T-helper 17 cell (primary cell): ENCODE measurements at regions not wholly inside any gene's neighbourhood (a gene's known extent, or its start where the extent isn't known, plus 50 kb on each side); places are given as distances from the start of the nearest gene placed in this dataset.
"Not testable (repeated sequence)": the region's sequence is repeated elsewhere in the genome, so short reads cannot be mapped to it uniquely, and the experiment has no call there.

Experiments used
- ATAC-seq: fragments of 150-1000 bp; cut with Tn5 transposase; 2 replicates; pipeline ENCODE4 v1.10.0; 2021; ENCODE audit warnings: mild to moderate bottlenecking, moderate library complexity
- DNase-seq, 3 donors: peaks; one replicate each; pipeline versions ENCODE4 v3.0.0 to v3.0.0-alpha.2; 2020 to 2021
- H3K9me3 ChIP-seq: one replicate; pipeline ENCODE4 v1.7.0; 2013; ENCODE audit warnings: low read length, mild to moderate bottlenecking; ENCODE audit not compliant: control insufficient read depth, poor library complexity, severe bottlenecking
- H3K27ac Mint-ChIP-seq: one replicate; pipeline ENCODE4 v1.8.0; 2022; ENCODE audit warnings: mild to moderate bottlenecking, moderate library complexity, mixed read lengths
- H3K27me3 Mint-ChIP-seq: one replicate; pipeline ENCODE4 v1.8.0; 2022; ENCODE audit warnings: mixed read lengths
- H3K36me3 Mint-ChIP-seq: one replicate; pipeline ENCODE4 v1.8.0; 2022; ENCODE audit warnings: low read depth, mixed read lengths
- H3K4me1 Mint-ChIP-seq: one replicate; pipeline ENCODE4 v1.8.0; 2022; ENCODE audit warnings: mild to moderate bottlenecking, mixed read lengths
- H3K4me3 Mint-ChIP-seq: one replicate; pipeline ENCODE4 v1.8.0; 2022; ENCODE audit warnings: mild to moderate bottlenecking, moderate library complexity, mixed read lengths

- not testable (repeated sequence) for H3K4me3 Mint-ChIP-seq, H3K36me3 Mint-ChIP-seq, DNase-seq, ATAC-seq, H3K9me3 ChIP-seq, H3K4me1 Mint-ChIP-seq, H3K27ac Mint-ChIP-seq
- H3K27me3 Mint-ChIP-seq, result peaks cover 12% of the 10 kb centered on the region
These were observed 92.3 kb upstream of the CCDC180 start for GRCh38 chr9:97215127-97215526.

GRCh38 chr9:97214556-97214955 lies 92.9 kb upstream of the CCDC180 start:
- not testable (repeated sequence) for DNase-seq, H3K9me3 ChIP-seq, H3K36me3 Mint-ChIP-seq, H3K27me3 Mint-ChIP-seq, H3K4me3 Mint-ChIP-seq, ATAC-seq, H3K4me1 Mint-ChIP-seq, H3K27ac Mint-ChIP-seq

GRCh38 chr9:97199683-97200082 lies 107.8 kb upstream of the CCDC180 start:
- H3K27ac Mint-ChIP-seq, H3K4me1 Mint-ChIP-seq: not testable (repeated sequence)

GRCh38 chr9:97193767-97194166 lies 113.7 kb upstream of the CCDC180 start:
- not testable (repeated sequence) for H3K36me3 Mint-ChIP-seq, H3K4me3 Mint-ChIP-seq, H3K27ac Mint-ChIP-seq, DNase-seq, H3K27me3 Mint-ChIP-seq, ATAC-seq, H3K9me3 ChIP-seq, H3K4me1 Mint-ChIP-seq

More at GRCh38 chr9:97199683-97200082, 107.8 kb upstream of the CCDC180 start:
- not testable (repeated sequence) for H3K36me3 Mint-ChIP-seq, ATAC-seq, H3K9me3 ChIP-seq, H3K4me3 Mint-ChIP-seq, DNase-seq, H3K27me3 Mint-ChIP-seq

- Mint-ChIP-seq H3K27me3 (peaks cover 7% of the 10 kb centered on the region), H3K4me1 (no peaks in the 10 kb centered on the region), H3K27ac (no peak overlapping the region), H3K36me3 (peaks cover 2% of the 10 kb centered on the region), H3K4me3 (no peak overlapping the region)
- no peak for ATAC-seq
- DNase-seq, result no peak
- no peaks in the 10 kb centered on the region for H3K9me3 ChIP-seq
These were observed 118.9 kb upstream of the CCDC180 start for GRCh38 chr9:97188545-97188944.

- not testable (repeated sequence) for H3K36me3 Mint-ChIP-seq, H3K4me1 Mint-ChIP-seq, H3K27ac Mint-ChIP-seq, ATAC-seq, DNase-seq, H3K27me3 Mint-ChIP-seq, H3K9me3 ChIP-seq, H3K4me3 Mint-ChIP-seq
These were observed 119.8 kb upstream of the CCDC180 start for GRCh38 chr9:97187706-97188105.

GRCh38 chr9:97186493-97186892 lies 121.0 kb upstream of the CCDC180 start:
- Mint-ChIP-seq H3K36me3 (peaks cover 2% of the 10 kb centered on the region), H3K4me3 (no peak overlapping the region)
- no peak for DNase-seq

GRCh38 chr9:97182532-97182931 lies 124.9 kb upstream of the CCDC180 start:
- H3K9me3 ChIP-seq, H3K27ac Mint-ChIP-seq, H3K4me3 Mint-ChIP-seq, H3K4me1 Mint-ChIP-seq, DNase-seq, H3K27me3 Mint-ChIP-seq, H3K36me3 Mint-ChIP-seq, ATAC-seq: not testable (repeated sequence)

More at GRCh38 chr9:97186493-97186892, 121.0 kb upstream of the CCDC180 start:
- Mint-ChIP-seq H3K27me3 (peaks cover 7% of the 10 kb centered on the region), H3K4me1 (no peaks in the 10 kb centered on the region), H3K27ac (no peak overlapping the region)
- no peak for ATAC-seq
- H3K9me3 ChIP-seq, result no peaks in the 10 kb centered on the region

GRCh38 chr9:97179616-97180015 lies 127.8 kb upstream of the CCDC180 start:
- Mint-ChIP-seq H3K4me1 (no peaks in the 10 kb centered on the region), H3K27ac (no peak overlapping the region), H3K27me3 (no peaks in the 10 kb centered on the region), H3K4me3 (no peak overlapping the region), H3K36me3 (no peaks in the 10 kb centered on the region)
- ATAC-seq (no peak), DNase-seq (no peak)
- no peaks in the 10 kb centered on the region for H3K9me3 ChIP-seq

- ATAC-seq (no peak), DNase-seq (no peak)
- no peaks in the 10 kb centered on the region for H3K9me3 ChIP-seq
- H3K27ac Mint-ChIP-seq, result no peak overlapping the region
- H3K27me3 Mint-ChIP-seq, result no peaks in the 10 kb centered on the region
- no peaks in the 10 kb centered on the region for H3K4me1 Mint-ChIP-seq
- H3K4me3 Mint-ChIP-seq, result no peak overlapping the region
- no peaks in the 10 kb centered on the region for H3K36me3 Mint-ChIP-seq
These were observed 131.3 kb upstream of the CCDC180 start for GRCh38 chr9:97176206-97176605.

- not testable (repeated sequence) for H3K27ac Mint-ChIP-seq, H3K4me3 Mint-ChIP-seq, DNase-seq, H3K36me3 Mint-ChIP-seq, ATAC-seq, H3K27me3 Mint-ChIP-seq, H3K9me3 ChIP-seq, H3K4me1 Mint-ChIP-seq
These were observed 129.2 kb upstream of the CTSV start for GRCh38 chr9:97168174-97168573.

GRCh38 chr9:97166496-97167138 lies 127.7 kb upstream of the CTSV start:
- not testable (repeated sequence) for H3K4me1 Mint-ChIP-seq, H3K27me3 Mint-ChIP-seq, H3K36me3 Mint-ChIP-seq, ATAC-seq, H3K4me3 Mint-ChIP-seq, H3K27ac Mint-ChIP-seq, DNase-seq, H3K9me3 ChIP-seq

GRCh38 chr9:97160255-97160654 lies 121.3 kb upstream of the CTSV start:
- H3K27ac Mint-ChIP-seq, result no peak overlapping the region
- DNase-seq, result no peak
- H3K9me3 ChIP-seq, result no peaks in the 10 kb centered on the region
- no peak overlapping the region for H3K4me3 Mint-ChIP-seq
- no peaks in the 10 kb centered on the region for H3K27me3 Mint-ChIP-seq
- H3K36me3 Mint-ChIP-seq, result peaks cover 2% of the 10 kb centered on the region
- ATAC-seq, result no peak
- H3K4me1 Mint-ChIP-seq, result no peaks in the 10 kb centered on the region

- not testable (repeated sequence) for H3K27me3 Mint-ChIP-seq, DNase-seq, H3K27ac Mint-ChIP-seq, H3K9me3 ChIP-seq, H3K4me3 Mint-ChIP-seq, H3K36me3 Mint-ChIP-seq, ATAC-seq, H3K4me1 Mint-ChIP-seq
These were observed 119.8 kb upstream of the CTSV start for GRCh38 chr9:97158722-97159121.
